NCI-H1417 treated with DMSO at 0.1 percent for 48 hours (cell line): ENCODE measurements at regions not wholly inside any gene's neighbourhood (a gene's known extent, or its start where the extent isn't known, plus 50 kb on each side); places are given as distances from the start of the nearest gene placed in this dataset.
"Not testable (repeated sequence)": the region's sequence is repeated elsewhere in the genome, so short reads cannot be mapped to it uniquely, and the experiment has no call there.

Source experiments
- DNase-seq: peaks from one replicate; lab custom pipeline; 2025; lab: John Stamatoyannopoulos, UW

- DNase-seq, result no peak
Measured at GRCh38 chr14:43168371-43168925, 1338.6 kb downstream of the FSCB start.

- DNase-seq, result no peak
Measured at GRCh38 chr14:43166163-43166562, 1340.9 kb downstream of the FSCB start.

GRCh38 chr14:43165651-43166050, 1341.4 kb downstream of the FSCB start:
- no peak for DNase-seq

- no peak for DNase-seq
Measured at GRCh38 chr14:43161477-43161876, 1345.6 kb downstream of the FSCB start.

- DNase-seq, result no peak
Measured at GRCh38 chr14:43157661-43158060, 1349.4 kb downstream of the FSCB start.

- no peak for DNase-seq
Measured at GRCh38 chr14:43155924-43156323, 1351.2 kb downstream of the FSCB start.

GRCh38 chr14:43155258-43155657, 1351.8 kb downstream of the FSCB start:
- DNase-seq, result no peak

GRCh38 chr14:43147485-43147884, 1359.6 kb downstream of the FSCB start:
- no peak for DNase-seq

- DNase-seq, result no peak
Measured at GRCh38 chr14:43145361-43145760, 1361.7 kb downstream of the FSCB start.

- no peak for DNase-seq
Measured at GRCh38 chr14:43143106-43143505, 1364.0 kb downstream of the FSCB start.

- DNase-seq, result no peak
Measured at GRCh38 chr14:43141636-43142191, 1365.4 kb downstream of the FSCB start.

- DNase-seq, result no peak
Measured at GRCh38 chr14:43140453-43140852, 1366.6 kb downstream of the FSCB start.

- DNase-seq, result no peak
Measured at GRCh38 chr14:43135877-43136411, 1371.1 kb downstream of the FSCB start.

- no peak for DNase-seq
Measured at GRCh38 chr14:43132441-43132840, 1374.6 kb downstream of the FSCB start.

GRCh38 chr14:43128429-43128828, 1378.7 kb downstream of the FSCB start:
- not testable (repeated sequence) for DNase-seq

GRCh38 chr14:43127874-43128273, 1379.2 kb downstream of the FSCB start:
- not testable (repeated sequence) for DNase-seq

- DNase-seq, result no peak
Measured at GRCh38 chr14:43123544-43123943, 1383.5 kb downstream of the FSCB start.

- no peak for DNase-seq
Measured at GRCh38 chr14:43119672-43120071, 1387.4 kb downstream of the FSCB start.

GRCh38 chr14:43116341-43116740, 1390.7 kb downstream of the FSCB start:
- no peak for DNase-seq

GRCh38 chr14:43105305-43105704, 1401.8 kb downstream of the FSCB start:
- DNase-seq, result no peak

- DNase-seq, result no peak
Measured at GRCh38 chr14:43090380-43090779, 1416.7 kb downstream of the FSCB start.

GRCh38 chr14:43087666-43088065, 1419.4 kb downstream of the FSCB start:
- DNase-seq, result peak; percentile 65

GRCh38 chr14:43085819-43086218, 1421.3 kb downstream of the FSCB start:
- DNase-seq, result no peak

GRCh38 chr14:43067372-43067771, 1439.7 kb downstream of the FSCB start:
- DNase-seq, result not testable (repeated sequence)
